KMS-11 (cell line): ENCODE measurements at regions not wholly inside any gene's neighbourhood (a gene's known extent, or its start where the extent isn't known, plus 50 kb on each side); places are given as distances from the start of the nearest gene placed in this dataset.

Experiments used
- H2AFZ ChIP-seq: fragments of 200-600 bp; sonication (generic); 2 replicates; pipeline ENCODE4 v1.6.1; 2016; ENCODE audit warnings: antibody characterized with exemption, mixed run types, low read depth
- H3K27ac ChIP-seq: fragments of 200-600 bp; sonication (generic); 2 replicates; pipeline ENCODE4 v1.6.1; 2016; ENCODE audit warnings: mild to moderate bottlenecking, mixed run types
- H3K27me3 ChIP-seq: fragments of 200-600 bp; sonication (generic); 2 replicates; pipeline ENCODE4 v1.6.1; 2017; ENCODE audit warnings: mild to moderate bottlenecking, low read depth, mixed run types, moderate library complexity; ENCODE audit not compliant: insufficient read depth
- H3K36me3 ChIP-seq: fragments of 200-600 bp; sonication (generic); 2 replicates; pipeline ENCODE4 v1.6.1; 2017; ENCODE audit warnings: mild to moderate bottlenecking, mixed run types; ENCODE audit not compliant: insufficient read depth
- H3K4me1 ChIP-seq: fragments of 200-600 bp; sonication (generic); 2 replicates; pipeline ENCODE4 v1.6.1; 2016; ENCODE audit warnings: mild to moderate bottlenecking, low read depth, mixed run types; ENCODE audit not compliant: poor library complexity, severe bottlenecking
- H3K4me2 ChIP-seq: fragments of 200-600 bp; sonication (generic); 2 replicates; pipeline ENCODE4 v1.7.0; 2016; ENCODE audit warnings: mild to moderate bottlenecking, mixed run types
- H3K4me3 ChIP-seq: fragments of 200-600 bp; sonication (generic); IDR thresholded peaks from 2 replicates; pipeline ENCODE4 v1.6.1; 2017; ENCODE audit warnings: low read depth, low read length, mixed read lengths; ENCODE audit not compliant: insufficient read depth
- H3K79me2 ChIP-seq: fragments of 200-600 bp; sonication (generic); 2 replicates; pipeline ENCODE4 v1.6.1; 2016; ENCODE audit warnings: low read depth, mixed run types; ENCODE audit not compliant: insufficient read depth
- H3K9ac ChIP-seq: fragments of 200-600 bp; sonication (generic); 2 replicates; pipeline ENCODE4 v1.6.1; 2016; ENCODE audit warnings: mild to moderate bottlenecking, mixed run types
- H4K20me1 ChIP-seq: fragments of 200-600 bp; sonication (generic); 2 replicates; pipeline ENCODE4 v1.6.1; 2016; ENCODE audit warnings: mild to moderate bottlenecking, mixed run types; ENCODE audit not compliant: insufficient read depth
- CTCF ChIP-seq: fragments of 200-600 bp; sonication (generic); conservative IDR thresholded peaks from 2 replicates; pipeline ENCODE4 v1.6.1; 2017; ENCODE audit warnings: low read depth, mild to moderate bottlenecking, antibody characterized with exemption, low read length, moderate library complexity, mixed read lengths

GRCh38 chr12:97764700-97765099 lies 302.1 kb downstream of the RMST start:
- Histone ChIP-seq H3K27me3 (no peaks in the 10 kb centered on the region), H3K4me3 (no peak overlapping the region), H3K4me2 (no peak overlapping the region), H2AFZ (no peak overlapping the region), H3K79me2 (no peaks in the 10 kb centered on the region), H3K36me3 (no peaks in the 10 kb centered on the region), H3K9ac (no peak overlapping the region), H3K4me1 (peaks cover 11% of the 10 kb centered on the region), H3K27ac (no peak overlapping the region), H4K20me1 (no peaks in the 10 kb centered on the region)
- no peak for TF ChIP-seq CTCF

- no peak overlapping the region for H3K27ac ChIP-seq
- no peaks in the 10 kb centered on the region for H3K27me3 ChIP-seq
- H3K79me2 ChIP-seq: no peaks in the 10 kb centered on the region
- no peak overlapping the region for H3K4me2 ChIP-seq
- H4K20me1 ChIP-seq: no peaks in the 10 kb centered on the region
- H3K4me3 ChIP-seq: no peak overlapping the region
- peaks cover 5% of the 10 kb centered on the region for H3K4me1 ChIP-seq
- TF ChIP-seq CTCF: no peak
- H3K9ac ChIP-seq: no peak overlapping the region
- no peak overlapping the region for H2AFZ ChIP-seq
- no peaks in the 10 kb centered on the region for H3K36me3 ChIP-seq
Observed at GRCh38 chr12:97767347-97767746, 304.7 kb downstream of the RMST start.

GRCh38 chr12:97778111-97778510 lies 315.5 kb downstream of the RMST start:
- H2AFZ ChIP-seq: no peak overlapping the region
- no peak overlapping the region for H3K4me3 ChIP-seq
- H3K9ac ChIP-seq: no peak overlapping the region
- no peaks in the 10 kb centered on the region for H3K79me2 ChIP-seq
- H3K36me3 ChIP-seq: no peaks in the 10 kb centered on the region
- H4K20me1 ChIP-seq: no peaks in the 10 kb centered on the region
- no peak for TF ChIP-seq CTCF
- no peak overlapping the region for H3K4me2 ChIP-seq
- H3K4me1 ChIP-seq: peaks cover 2% of the 10 kb centered on the region
- no peaks in the 10 kb centered on the region for H3K27me3 ChIP-seq
- H3K27ac ChIP-seq: no peak overlapping the region

- Histone ChIP-seq H3K4me2 (no peak overlapping the region), H4K20me1 (no peaks in the 10 kb centered on the region), H3K79me2 (no peaks in the 10 kb centered on the region), H3K27ac (no peak overlapping the region), H3K27me3 (no peaks in the 10 kb centered on the region), H3K4me1 (no peaks in the 10 kb centered on the region), H3K36me3 (no peaks in the 10 kb centered on the region), H3K9ac (no peak overlapping the region), H2AFZ (no peak overlapping the region), H3K4me3 (no peak overlapping the region)
- no peak for TF ChIP-seq CTCF
Observed at GRCh38 chr12:97781342-97781741, 318.7 kb downstream of the RMST start.

- no peak overlapping the region for H3K4me3 ChIP-seq
- H3K9ac ChIP-seq: no peak overlapping the region
- no peak overlapping the region for H3K4me2 ChIP-seq
- no peak overlapping the region for H2AFZ ChIP-seq
- H3K27ac ChIP-seq: no peak overlapping the region
- no peaks in the 10 kb centered on the region for H3K36me3 ChIP-seq
- H3K4me1 ChIP-seq: no peaks in the 10 kb centered on the region
- TF ChIP-seq CTCF: no peak
- H3K27me3 ChIP-seq: no peaks in the 10 kb centered on the region
- H4K20me1 ChIP-seq: no peaks in the 10 kb centered on the region
- H3K79me2 ChIP-seq: no peaks in the 10 kb centered on the region
Observed at GRCh38 chr12:97784904-97785303, 322.3 kb downstream of the RMST start.
